ENCODE measurements at regions not wholly inside any gene's neighbourhood (a gene's known extent, or its start where the extent isn't known, plus 50 kb on each side); places are given as distances from the start of the nearest gene placed in this dataset.

GRCh38 chr4:171473155-171473554, 340.0 kb upstream of the GALNTL6 start:
- TF ChIP-seq POLR2A (IDR thresholded peaks at IDR 0.05; ENCODE audit: low read length) (no peak), NFE2L2 (conservative IDR thresholded peaks at IDR 0.05; ENCODE audit: low read length) (no peak), POLR2AphosphoS2 (conservative IDR thresholded peaks at IDR 0.05; ENCODE audit: low read length) (no peak), EHMT2 (IDR thresholded peaks at IDR 0.05; ENCODE audit: low read depth) (no peak), JUN (IDR thresholded peaks at IDR 0.05) (no peak), KDM1A (IDR thresholded peaks at IDR 0.05; ENCODE audit: low read depth) (no peak), RFX5 (IDR thresholded peaks at IDR 0.05) (no peak), CBX2 (IDR thresholded peaks at IDR 0.05; ENCODE audit: borderline replicate concordance, low read depth) (no peak), E2F6 (IDR thresholded peaks at IDR 0.05; ENCODE audit: borderline replicate concordance, low read depth) (no peak), HDAC2 (IDR thresholded peaks at IDR 0.05) (no peak)
- TF ChIP-seq, protein P1, sequence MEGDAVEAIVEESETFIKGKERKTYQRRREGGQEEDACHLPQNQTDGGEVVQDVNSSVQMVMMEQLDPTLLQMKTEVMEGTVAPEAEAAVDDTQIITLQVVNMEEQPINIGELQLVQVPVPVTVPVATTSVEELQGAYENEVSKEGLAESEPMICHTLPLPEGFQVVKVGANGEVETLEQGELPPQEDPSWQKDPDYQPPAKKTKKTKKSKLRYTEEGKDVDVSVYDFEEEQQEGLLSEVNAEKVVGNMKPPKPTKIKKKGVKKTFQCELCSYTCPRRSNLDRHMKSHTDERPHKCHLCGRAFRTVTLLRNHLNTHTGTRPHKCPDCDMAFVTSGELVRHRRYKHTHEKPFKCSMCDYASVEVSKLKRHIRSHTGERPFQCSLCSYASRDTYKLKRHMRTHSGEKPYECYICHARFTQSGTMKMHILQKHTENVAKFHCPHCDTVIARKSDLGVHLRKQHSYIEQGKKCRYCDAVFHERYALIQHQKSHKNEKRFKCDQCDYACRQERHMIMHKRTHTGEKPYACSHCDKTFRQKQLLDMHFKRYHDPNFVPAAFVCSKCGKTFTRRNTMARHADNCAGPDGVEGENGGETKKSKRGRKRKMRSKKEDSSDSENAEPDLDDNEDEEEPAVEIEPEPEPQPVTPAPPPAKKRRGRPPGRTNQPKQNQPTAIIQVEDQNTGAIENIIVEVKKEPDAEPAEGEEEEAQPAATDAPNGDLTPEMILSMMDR (IDR thresholded peaks at IDR 0.05), result no peak
- TF ChIP-seq, protein P2, sequence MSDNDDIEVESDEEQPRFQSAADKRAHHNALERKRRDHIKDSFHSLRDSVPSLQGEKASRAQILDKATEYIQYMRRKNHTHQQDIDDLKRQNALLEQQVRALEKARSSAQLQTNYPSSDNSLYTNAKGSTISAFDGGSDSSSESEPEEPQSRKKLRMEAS (IDR thresholded peaks at IDR 0.05), result no peak

Measured in A549 (cell line).